ENCODE measurements at regions not wholly inside any gene's neighbourhood (a gene's known extent, or its start where the extent isn't known, plus 50 kb on each side); places are given as distances from the start of the nearest gene placed in this dataset.

DNA sequence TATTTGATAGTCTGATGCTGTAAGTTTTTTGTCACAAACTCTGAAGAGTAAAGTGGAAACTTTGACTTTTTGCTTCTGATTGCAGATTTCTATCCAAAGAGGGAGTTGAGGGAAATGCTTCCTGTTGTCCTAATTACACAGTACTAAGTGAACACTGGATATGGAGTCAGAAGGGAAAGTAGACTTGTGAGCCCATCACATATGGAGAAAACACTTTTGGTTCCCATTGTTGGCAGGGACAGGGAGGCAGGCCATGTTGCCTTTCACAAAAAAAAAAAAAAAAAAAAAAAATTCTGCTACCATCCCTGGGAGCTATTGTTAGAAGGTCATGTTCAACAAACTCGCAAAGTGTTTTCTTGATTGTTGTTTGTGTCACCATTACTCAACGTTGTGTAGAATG is 144.3 kb downstream of the RPIA start:
- Histone ChIP-seq H3K9ac (ENCODE audit: control insufficient read depth, insufficient read depth, low read length) (no peak overlapping the region), H4K20me1 (ENCODE audit: control insufficient read depth, insufficient read depth) (no peaks in the 10 kb centered on the region), H3K79me2 (ENCODE audit: control insufficient read depth, insufficient read depth, low read length) (no peaks in the 10 kb centered on the region; the same call in 1 of the 2 replicates), H3K4me3 (no peak overlapping the region), H3K4me2 (ENCODE audit: control insufficient read depth, insufficient read depth) (no peak overlapping the region), H3K36me3 (ENCODE audit: control insufficient read depth in 2 of 2, insufficient read depth in 2 of 2, low read length in 1 of 2) (no peaks in the 10 kb centered on the region), H3K27ac (ENCODE audit: control insufficient read depth, insufficient read depth) (peak overlapping the region; percentile 61), H2AFZ (ENCODE audit: control insufficient read depth, low read depth, low read length) (no peak overlapping the region), H3K27me3 (replicated peaks in 1 of 2; ENCODE audit: control insufficient read depth in 2 of 2, insufficient read depth in 2 of 2, low read length in 1 of 2) (no peaks in the 10 kb centered on the region), H3K9me3 (replicated peaks; ENCODE audit: control insufficient read depth, insufficient read depth, low read length) (no peaks in the 10 kb centered on the region), H3K4me1 (ENCODE audit: control insufficient read depth, insufficient read depth, low read length) (no peaks in the 10 kb centered on the region)
- ChIA-PET POLR2A (no interaction called here), CTCF (no interaction called here), RAD21 (ENCODE audit: unreplicated experiment) (no interaction called here), SMC1A (ENCODE audit: uncharacterized antibody, unreplicated experiment) (no interaction called here)
- FAIRE-seq (no peak), DNase-seq (ENCODE audit: low read depth, low spot score) (no peak), ATAC-seq (no peak)
- no TSS peak for BruUV-seq (replicated peaks)
- no peak for TF ChIP-seq ZBED1 (IDR thresholded peaks at IDR 0.05; ENCODE audit: borderline replicate concordance)
- TF ChIP-seq BCL11A (IDR thresholded peaks at IDR 0.05; ENCODE audit: low read depth, low read length) = no peak
- no peak for TF ChIP-seq MXI1 (IDR thresholded peaks at IDR 0.05; ENCODE audit: low read depth, low read length)
- TF ChIP-seq NR2C1 (IDR thresholded peaks at IDR 0.05) = no peak
- no peak for TF ChIP-seq EP300 (IDR thresholded peaks at IDR 0.05; ENCODE audit: borderline replicate concordance in 1 of 2, control insufficient read depth in 1 of 2, low read depth in 2 of 2, low read length in 2 of 2)
- no peak for TF ChIP-seq TBL1XR1 (IDR thresholded peaks at IDR 0.05; ENCODE audit: low read depth, low read length)
- TF ChIP-seq, protein P1, sequence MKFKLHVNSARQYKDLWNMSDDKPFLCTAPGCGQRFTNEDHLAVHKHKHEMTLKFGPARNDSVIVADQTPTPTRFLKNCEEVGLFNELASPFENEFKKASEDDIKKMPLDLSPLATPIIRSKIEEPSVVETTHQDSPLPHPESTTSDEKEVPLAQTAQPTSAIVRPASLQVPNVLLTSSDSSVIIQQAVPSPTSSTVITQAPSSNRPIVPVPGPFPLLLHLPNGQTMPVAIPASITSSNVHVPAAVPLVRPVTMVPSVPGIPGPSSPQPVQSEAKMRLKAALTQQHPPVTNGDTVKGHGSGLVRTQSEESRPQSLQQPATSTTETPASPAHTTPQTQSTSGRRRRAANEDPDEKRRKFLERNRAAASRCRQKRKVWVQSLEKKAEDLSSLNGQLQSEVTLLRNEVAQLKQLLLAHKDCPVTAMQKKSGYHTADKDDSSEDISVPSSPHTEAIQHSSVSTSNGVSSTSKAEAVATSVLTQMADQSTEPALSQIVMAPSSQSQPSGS (IDR thresholded peaks at IDR 0.05; ENCODE audit: low read length) = no peak
- TF ChIP-seq ZBTB11 (CRISPR knock-in tag; IDR thresholded peaks at IDR 0.05) = no peak
- TF ChIP-seq, protein P2, sequence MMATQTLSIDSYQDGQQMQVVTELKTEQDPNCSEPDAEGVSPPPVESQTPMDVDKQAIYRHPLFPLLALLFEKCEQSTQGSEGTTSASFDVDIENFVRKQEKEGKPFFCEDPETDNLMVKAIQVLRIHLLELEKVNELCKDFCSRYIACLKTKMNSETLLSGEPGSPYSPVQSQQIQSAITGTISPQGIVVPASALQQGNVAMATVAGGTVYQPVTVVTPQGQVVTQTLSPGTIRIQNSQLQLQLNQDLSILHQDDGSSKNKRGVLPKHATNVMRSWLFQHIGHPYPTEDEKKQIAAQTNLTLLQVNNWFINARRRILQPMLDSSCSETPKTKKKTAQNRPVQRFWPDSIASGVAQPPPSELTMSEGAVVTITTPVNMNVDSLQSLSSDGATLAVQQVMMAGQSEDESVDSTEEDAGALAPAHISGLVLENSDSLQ (IDR thresholded peaks at IDR 0.05) = no peak
- TF ChIP-seq BACH1 (IDR thresholded peaks at IDR 0.05; ENCODE audit: borderline replicate concordance) = no peak
- no peak for TF ChIP-seq SP1 (IDR thresholded peaks at IDR 0.05; ENCODE audit: low read depth, low read length)
- TF ChIP-seq ZNF274 (IDR thresholded peaks at IDR 0.05; ENCODE audit: insufficient read depth, insufficient read length) = no peak
- TF ChIP-seq ATF3 (IDR thresholded peaks at IDR 0.05; ENCODE audit: borderline replicate concordance, extremely low read depth, low read depth, low read length) = no peak
- TF ChIP-seq JUND (IDR thresholded peaks at IDR 0.05; ENCODE audit: low read depth, low read length) = no peak
- no peak for TF ChIP-seq POLR2AphosphoS2 (IDR thresholded peaks at IDR 0.05; ENCODE audit: low read depth, low read length)
- no peak for TF ChIP-seq CHD1 (IDR thresholded peaks at IDR 0.05; ENCODE audit: low read depth, low read length)
- intact Hi-C loops (cut with micrococcal nuclease; ENCODE audit: unreplicated experiment) (loop anchor here (10.0 kb wide), 1 partner anchor 389 kb away; no protein-coding TSS in a partner anchor), in situ Hi-C loops (cut with MboI) (loop anchor here (5.0 kb wide), 1 partner anchor 307 kb away; no protein-coding TSS in a partner anchor)
- WGBS (ENCODE audit: insufficient coverage, insufficient replicate concordance, low lambda C conversion rate, missing lambda C conversion rate) = 0% methylated on average over 2 of the region's 2 CpGs
